Body of pancreas (tissue), 4 donors: ENCODE measurements at regions not wholly inside any gene's neighbourhood (a gene's known extent, or its start where the extent isn't known, plus 50 kb on each side); places are given as distances from the start of the nearest gene placed in this dataset.

Experiments
- ATAC-seq: fragments of 150-250 bp; one replicate; pipeline ENCODE4 v1.9.1; 2016
- DNase-seq, 4 donors: peaks; one replicate each; pipeline ENCODE4 v3.0.0-alpha.2; 2019
- H3K27ac ChIP-seq, 4 donors: fragments of 200-600 bp; sonication (generic); 1 replicate in 3 of 4; 2 replicates in 1 of 4; pipeline versions ENCODE4 v1.5.1 to v1.6.1; 2016 to 2019; ENCODE audit warnings: mild to moderate bottlenecking in 1 of 4, mixed read lengths in 1 of 4, moderate library complexity in 1 of 4
- H3K27me3 ChIP-seq, 2 donors: fragments of 200-600 bp; sonication (generic); one replicate each; pipeline ENCODE4 v1.6.0; 2016; ENCODE audit warnings: mild to moderate bottlenecking in 1 of 2
- H3K36me3 ChIP-seq, 2 donors: fragments of 200-600 bp; sonication (generic); replicated peaks in 1 of 2; 2 replicates each; pipeline ENCODE4 v1.5.1; 2016; ENCODE audit warnings: low read depth in 2 of 2; ENCODE audit not compliant: insufficient read depth in 1 of 2
- H3K4me1 ChIP-seq: fragments of 200-600 bp; sonication (generic); one replicate; pipeline ENCODE4 v1.6.0; 2016
- H3K4me3 ChIP-seq, 2 donors: fragments of 200-600 bp; sonication (generic); 1 replicate in 1 of 2; 2 replicates in 1 of 2; pipeline ENCODE4 v1.5.1; 2016 to 2019
- H3K9me3 ChIP-seq, 3 donors: fragments of 200-600 bp; sonication (generic); 1 replicate in 2 of 3; 2 replicates in 1 of 3; pipeline ENCODE4 v1.5.1; 2016
- CTCF ChIP-seq, 7 experiments: fragments of 450-650 bp in 4 of 7; fragments of 200-600 bp in 3 of 7; sonication (generic) in 3 of 7; IDR thresholded peaks; one replicate each; pipeline ENCODE4 v1.5.1; 2016 to 2019; ENCODE audit warnings: antibody characterized with exemption in 7 of 7
- POLR2A ChIP-seq, 3 donors: fragments of 450-650 bp; IDR thresholded peaks; one replicate each; pipeline ENCODE4 v1.6.1; 2016; ENCODE audit warnings: antibody characterized with exemption in 3 of 3, mild to moderate bottlenecking in 2 of 3
- WGBS, 2 donors: methylation state at CpG; one replicate each; pipeline ENCODE4 v1.1.5; 2017; 5-methylcytosine and 5-hydroxymethylcytosine counted together
- intact Hi-C: fragments of 100-400 bp; cut with DNase I; formaldehyde crosslinking; loops from one replicate; pipeline ENCODE4 v1.15.1; 2023

- TF ChIP-seq CTCF (IDR thresholded peaks at IDR 0.05): no peak
- TF ChIP-seq POLR2A (IDR thresholded peaks at IDR 0.05): no peak
- Histone ChIP-seq H3K4me3 (no peak overlapping the region), H3K27me3 (no peaks in the 10 kb centered on the region), H3K36me3 (no peaks in the 10 kb centered on the region), H3K9me3 (no peaks in the 10 kb centered on the region), H3K4me1 (no peaks in the 10 kb centered on the region), H3K27ac (no peak overlapping the region)
- ATAC-seq: no peak
- DNase-seq: no peak
- WGBS, 2 donors: 82 to 94% methylated on average over 1 of the region's 1 CpG
- intact Hi-C loops: no loop called here
Observed at GRCh38 chr4:83692028-83692427, 156.1 kb downstream of the GPAT3 start.

- DNase-seq: no peak
- Histone ChIP-seq H3K4me1 (no peaks in the 10 kb centered on the region), H3K27me3 (no peaks in the 10 kb centered on the region), H3K27ac (no peak overlapping the region), H3K36me3 (no peaks in the 10 kb centered on the region), H3K4me3 (no peak overlapping the region), H3K9me3 (no peaks in the 10 kb centered on the region)
- TF ChIP-seq CTCF (IDR thresholded peaks at IDR 0.05): no peak
- TF ChIP-seq POLR2A (IDR thresholded peaks at IDR 0.05): no peak
- intact Hi-C loops: no loop called here
- no peak for ATAC-seq
- WGBS, 2 donors: 34 to 46% methylated on average over 2 of the region's 2 CpGs
Observed at GRCh38 chr4:83686166-83686565, 150.3 kb downstream of the GPAT3 start.

- Histone ChIP-seq H3K4me3 (no peak overlapping the region), H3K4me1 (no peaks in the 10 kb centered on the region), H3K27me3 (no peaks in the 10 kb centered on the region), H3K9me3 (no peaks in the 10 kb centered on the region), H3K36me3 (no peaks in the 10 kb centered on the region), H3K27ac (no peak overlapping the region)
- 44 to 54% methylated on average over 1 of the region's 1 CpG for WGBS, 2 donors
- TF ChIP-seq POLR2A (IDR thresholded peaks at IDR 0.05): no peak
- TF ChIP-seq CTCF (IDR thresholded peaks at IDR 0.05): no peak
- DNase-seq (no peak), ATAC-seq (no peak)
- intact Hi-C loops: no loop called here
Observed at GRCh38 chr4:83679692-83680091, 143.8 kb downstream of the GPAT3 start.

- H3K4me3 ChIP-seq: no peak overlapping the region
- ATAC-seq: no peak
- no peaks in the 10 kb centered on the region for H3K27me3 ChIP-seq
- no peak for DNase-seq
- 56 to 61% methylated on average over 3 of the region's 3 CpGs for WGBS, 2 donors
- H3K36me3 ChIP-seq: no peaks in the 10 kb centered on the region
- no peak overlapping the region for H3K27ac ChIP-seq
- H3K9me3 ChIP-seq: no peaks in the 10 kb centered on the region
- intact Hi-C loops: no loop called here
- no peaks in the 10 kb centered on the region for H3K4me1 ChIP-seq
- no peak for TF ChIP-seq POLR2A (IDR thresholded peaks at IDR 0.05)
- TF ChIP-seq CTCF (IDR thresholded peaks at IDR 0.05): no peak
Observed at GRCh38 chr4:83679254-83679653, 143.3 kb downstream of the GPAT3 start.

GRCh38 chr4:83677656-83678055, 141.7 kb downstream of the GPAT3 start:
- no peak for TF ChIP-seq CTCF (IDR thresholded peaks at IDR 0.05)
- no peak for TF ChIP-seq POLR2A (IDR thresholded peaks at IDR 0.05)
- no peak for ATAC-seq

More at GRCh38 chr4:83677656-83678055, 141.7 kb downstream of the GPAT3 start:
- H3K9me3 ChIP-seq: no peaks in the 10 kb centered on the region
- no peaks in the 10 kb centered on the region for H3K27me3 ChIP-seq
- DNase-seq: no peak
- H3K36me3 ChIP-seq: no peaks in the 10 kb centered on the region
- no peak overlapping the region for H3K4me3 ChIP-seq
- no peaks in the 10 kb centered on the region for H3K4me1 ChIP-seq
- 64 to 67% methylated on average over 3 of the region's 3 CpGs for WGBS, 2 donors
- no peak overlapping the region for H3K27ac ChIP-seq
- intact Hi-C loops: no loop called here
